ENCODE measurements at regions not wholly inside any gene's neighbourhood (a gene's known extent, or its start where the extent isn't known, plus 50 kb on each side); places are given as distances from the start of the nearest gene placed in this dataset.

- TF ChIP-seq, protein P1, sequence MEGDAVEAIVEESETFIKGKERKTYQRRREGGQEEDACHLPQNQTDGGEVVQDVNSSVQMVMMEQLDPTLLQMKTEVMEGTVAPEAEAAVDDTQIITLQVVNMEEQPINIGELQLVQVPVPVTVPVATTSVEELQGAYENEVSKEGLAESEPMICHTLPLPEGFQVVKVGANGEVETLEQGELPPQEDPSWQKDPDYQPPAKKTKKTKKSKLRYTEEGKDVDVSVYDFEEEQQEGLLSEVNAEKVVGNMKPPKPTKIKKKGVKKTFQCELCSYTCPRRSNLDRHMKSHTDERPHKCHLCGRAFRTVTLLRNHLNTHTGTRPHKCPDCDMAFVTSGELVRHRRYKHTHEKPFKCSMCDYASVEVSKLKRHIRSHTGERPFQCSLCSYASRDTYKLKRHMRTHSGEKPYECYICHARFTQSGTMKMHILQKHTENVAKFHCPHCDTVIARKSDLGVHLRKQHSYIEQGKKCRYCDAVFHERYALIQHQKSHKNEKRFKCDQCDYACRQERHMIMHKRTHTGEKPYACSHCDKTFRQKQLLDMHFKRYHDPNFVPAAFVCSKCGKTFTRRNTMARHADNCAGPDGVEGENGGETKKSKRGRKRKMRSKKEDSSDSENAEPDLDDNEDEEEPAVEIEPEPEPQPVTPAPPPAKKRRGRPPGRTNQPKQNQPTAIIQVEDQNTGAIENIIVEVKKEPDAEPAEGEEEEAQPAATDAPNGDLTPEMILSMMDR (conservative IDR thresholded peaks at IDR 0.05 in 1 of 2, IDR thresholded peaks at IDR 0.05 in 1 of 2; ENCODE audit: low read depth in 1 of 2, low read length in 2 of 2) = no peak
- TF ChIP-seq EZH2 (IDR thresholded peaks at IDR 0.05; ENCODE audit: low read length, missing control alignments) = no peak
Observed at GRCh38 chrY:14300775-14301174, 223.6 kb upstream of the NLGN4Y start.
